Left lung (tissue), 4 donors: ENCODE measurements at regions not wholly inside any gene's neighbourhood (a gene's known extent, or its start where the extent isn't known, plus 50 kb on each side); places are given as distances from the start of the nearest gene placed in this dataset.

ENCODE experiments used
- ATAC-seq: fragments of 200-7000 bp; cut with Tn5 transposase; one replicate; pipeline ENCODE4 v1.9.1; 2020; ENCODE audit warnings: moderate library complexity
- DNase-seq, 4 donors: peaks; one replicate each; pipeline ENCODE4 v3.0.0-alpha.2; 2013 to 2020
- H3K27ac ChIP-seq, 2 donors: fragments of 200-600 bp; sonication (generic) in 1 of 2; one replicate each; pipeline versions ENCODE4 v1.5.0 to v1.8.0; 2020 to 2021
- H3K27me3 ChIP-seq, 2 donors: fragments of 200-600 bp; sonication (generic) in 1 of 2; one replicate each; pipeline versions ENCODE4 v1.5.0 to v1.8.0; 2020 to 2021
- H3K36me3 ChIP-seq, 2 donors: fragments of 200-600 bp; sonication (generic) in 1 of 2; one replicate each; pipeline versions ENCODE4 v1.5.0 to v1.8.0; 2020 to 2021
- H3K4me1 ChIP-seq, 2 donors: fragments of 200-600 bp; one replicate each; pipeline ENCODE4 v1.8.0; 2021
- H3K4me3 ChIP-seq, 2 donors: fragments of 200-600 bp; sonication (generic) in 1 of 2; one replicate each; pipeline versions ENCODE4 v1.5.0 to v1.8.0; 2020 to 2021; ENCODE audit warnings: mild to moderate bottlenecking in 1 of 2
- H3K9me3 ChIP-seq, 2 donors: fragments of 200-600 bp; sonication (generic) in 1 of 2; one replicate each; pipeline versions ENCODE4 v1.5.0 to v1.8.0; 2020 to 2021
- CTCF ChIP-seq, 2 donors: fragments of 200-600 bp; sonication (generic) in 1 of 2; IDR thresholded peaks; one replicate each; pipeline versions ENCODE4 v1.5.0 to v1.8.0; 2021; ENCODE audit warnings: antibody characterized with exemption in 2 of 2
- intact Hi-C, 2 donors: fragments of 100-400 bp; cut with DNase I; formaldehyde crosslinking; loops; one replicate each; pipeline versions ENCODE4 v1.11.2 to v1.14.2; 2022
- donor health status: DM: no; HTN: yes; CAD: no.
- donor health status: DM: no; HTN: no; CAD: no.

GRCh38 chr10:106089855-106090254 is 1074.7 kb downstream of the SORCS1 start:
- H3K9me3 ChIP-seq, result no peaks in the 10 kb centered on the region
- ATAC-seq (no peak), DNase-seq (no peak)
- no peaks in the 10 kb centered on the region for H3K27me3 ChIP-seq
- H3K4me3 ChIP-seq, result no peak overlapping the region
- H3K27ac ChIP-seq, result no peak overlapping the region
- H3K4me1 ChIP-seq, result no peaks in the 10 kb centered on the region
- no peak for TF ChIP-seq CTCF (IDR thresholded peaks at IDR 0.05)
- intact Hi-C loops, result no loop called here
- no peaks in the 10 kb centered on the region for H3K36me3 ChIP-seq

- TF ChIP-seq CTCF (IDR thresholded peaks at IDR 0.05), result no peak
- ATAC-seq, result no peak
- H3K27me3 ChIP-seq, result no peaks in the 10 kb centered on the region
- H3K36me3 ChIP-seq, result no peaks in the 10 kb centered on the region
- H3K4me3 ChIP-seq, result no peak overlapping the region
- DNase-seq, result no peak
- intact Hi-C loops, result no loop called here
- H3K27ac ChIP-seq, result no peak overlapping the region
- no peaks in the 10 kb centered on the region for H3K9me3 ChIP-seq
- no peaks in the 10 kb centered on the region for H3K4me1 ChIP-seq
Observed at GRCh38 chr10:106086391-106086790, 1078.1 kb downstream of the SORCS1 start.

GRCh38 chr10:106083572-106083971 is 1080.9 kb downstream of the SORCS1 start:
- intact Hi-C loops, result no loop called here
- H3K36me3 ChIP-seq, result no peaks in the 10 kb centered on the region
- no peak for ATAC-seq
- no peaks in the 10 kb centered on the region for H3K4me1 ChIP-seq
- no peak for TF ChIP-seq CTCF (IDR thresholded peaks at IDR 0.05)
- H3K27me3 ChIP-seq, result no peaks in the 10 kb centered on the region
- H3K9me3 ChIP-seq, result no peaks in the 10 kb centered on the region
- no peak overlapping the region for H3K27ac ChIP-seq
- H3K4me3 ChIP-seq, result no peak overlapping the region
- DNase-seq, result no peak

GRCh38 chr10:106082865-106083264 is 1081.6 kb downstream of the SORCS1 start:
- no peaks in the 10 kb centered on the region for H3K27me3 ChIP-seq
- DNase-seq (no peak), ATAC-seq (no peak)
- intact Hi-C loops, result no loop called here
- H3K4me1 ChIP-seq, result no peaks in the 10 kb centered on the region
- no peak for TF ChIP-seq CTCF (IDR thresholded peaks at IDR 0.05)
- no peak overlapping the region for H3K27ac ChIP-seq
- H3K9me3 ChIP-seq, result no peaks in the 10 kb centered on the region
- no peak overlapping the region for H3K4me3 ChIP-seq
- H3K36me3 ChIP-seq, result no peaks in the 10 kb centered on the region

GRCh38 chr10:106078895-106079576 is 1085.5 kb downstream of the SORCS1 start:
- H3K4me1 ChIP-seq, result no peaks in the 10 kb centered on the region
- DNase-seq, result no peak
- H3K27ac ChIP-seq, result no peak overlapping the region
- ATAC-seq, result no peak
- no peaks in the 10 kb centered on the region for H3K27me3 ChIP-seq
- TF ChIP-seq CTCF (IDR thresholded peaks at IDR 0.05), result no peak
- no peaks in the 10 kb centered on the region for H3K9me3 ChIP-seq
- intact Hi-C loops, result no loop called here
- no peak overlapping the region for H3K4me3 ChIP-seq
- H3K36me3 ChIP-seq, result no peaks in the 10 kb centered on the region
